HL-60/S4 treated with retinoic acid at 250 ng/mL for 4 days and 3 days (cell line): ENCODE measurements at regions not wholly inside any gene's neighbourhood (a gene's known extent, or its start where the extent isn't known, plus 50 kb on each side); places are given as distances from the start of the nearest gene placed in this dataset.

Experiments
- in situ Hi-C: fragments of 300-500 bp; cut with MboI; formaldehyde crosslinking; loops from 2 replicates; pipeline ENCODE4 v1.7.0; 2022; ENCODE audit warnings: low sequenced_read_pairs

DNA sequence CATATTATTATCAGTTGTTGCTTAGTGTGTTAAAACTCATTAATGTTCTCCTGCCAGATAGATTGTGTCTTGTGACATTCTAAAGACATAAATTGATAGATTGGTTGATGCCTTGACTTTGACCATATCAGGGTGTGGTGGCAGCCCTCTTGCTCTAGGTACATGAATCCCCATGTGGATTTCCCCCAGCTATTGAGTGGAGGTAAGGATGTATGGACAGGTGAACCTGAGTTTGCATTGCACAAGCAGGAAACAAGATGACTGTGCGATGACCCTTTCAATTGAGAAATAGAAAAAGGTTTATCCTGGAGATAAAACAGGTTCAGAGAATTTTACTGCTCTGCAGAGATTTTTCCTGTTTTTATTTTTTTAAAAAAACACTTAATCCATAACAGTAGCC is 619.2 kb downstream of the SPRY1 start:
- in situ Hi-C loops: no loop called here

DNA sequence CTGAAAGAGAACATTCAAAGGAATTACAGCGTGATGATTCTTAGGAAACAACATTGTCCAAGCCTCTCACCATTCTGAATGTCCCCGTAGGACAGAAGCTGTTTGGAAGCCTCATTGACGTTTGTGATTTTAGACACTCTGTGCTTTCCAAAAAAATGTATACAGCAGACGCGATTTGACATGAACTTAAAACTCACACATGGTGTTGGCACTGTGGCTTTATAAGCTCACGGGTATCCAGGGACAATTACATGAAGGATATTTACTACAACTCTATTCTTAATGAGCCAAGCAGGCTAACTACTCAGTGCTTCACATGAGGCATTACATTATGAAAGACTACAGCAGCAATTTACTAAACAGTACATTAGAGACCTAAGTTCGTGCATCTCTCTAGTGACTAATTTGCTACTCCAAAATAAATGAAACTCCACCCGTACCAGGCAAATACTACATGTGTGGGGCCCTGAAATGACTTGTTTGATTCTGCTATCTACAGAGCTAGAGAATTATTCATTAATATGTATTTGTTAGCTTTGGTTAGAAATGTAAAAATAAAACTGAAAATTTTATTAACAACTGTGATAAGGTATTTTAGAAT is 620.7 kb downstream of the SPRY1 start:
- in situ Hi-C loops: no loop called here

DNA sequence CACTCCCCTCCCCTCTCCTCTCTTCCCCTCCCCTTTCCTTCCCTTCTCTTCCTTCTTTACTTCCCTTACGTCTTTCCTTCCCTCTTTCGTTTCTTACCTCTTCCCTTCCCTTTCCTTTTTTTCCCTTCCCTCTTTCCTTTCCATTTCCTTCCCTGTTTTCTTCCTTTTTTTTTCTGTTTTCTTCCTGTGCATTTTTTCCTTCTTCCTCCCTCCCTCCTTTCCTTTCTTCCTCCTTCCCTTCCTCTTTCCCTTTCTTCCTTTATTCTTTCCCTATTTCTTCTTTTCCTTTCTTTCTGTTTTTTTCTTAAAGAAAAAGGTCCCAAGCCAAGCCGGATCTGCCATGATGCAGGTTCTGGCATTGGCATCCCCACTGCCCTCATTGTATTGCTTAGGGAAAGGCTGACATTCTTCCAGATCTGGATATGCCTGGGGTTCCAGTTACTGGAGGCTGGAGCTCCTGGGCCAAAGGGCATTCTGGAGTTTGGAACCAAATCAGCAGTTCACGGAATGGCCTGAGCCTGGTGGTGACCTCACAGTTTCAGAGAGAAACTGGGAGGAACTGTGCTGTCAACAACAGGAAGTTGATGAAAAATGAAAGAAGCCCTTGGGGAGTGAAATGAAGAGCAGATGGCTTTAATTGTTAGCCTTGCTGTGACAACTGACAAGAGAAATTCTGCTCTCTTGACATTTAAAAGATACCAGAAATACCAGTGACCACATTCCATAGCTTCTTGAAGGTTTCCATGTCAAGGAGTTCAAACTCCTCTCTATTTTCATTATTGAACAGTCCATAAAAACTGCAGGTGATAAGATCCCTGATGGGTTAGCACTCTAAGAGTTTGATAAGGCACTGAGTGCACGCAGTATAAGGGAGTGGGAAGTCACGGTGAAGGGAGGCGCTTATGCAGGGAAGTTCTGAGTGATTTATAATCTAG is 622.1 kb downstream of the SPRY1 start:
- in situ Hi-C loops: no loop called here

DNA sequence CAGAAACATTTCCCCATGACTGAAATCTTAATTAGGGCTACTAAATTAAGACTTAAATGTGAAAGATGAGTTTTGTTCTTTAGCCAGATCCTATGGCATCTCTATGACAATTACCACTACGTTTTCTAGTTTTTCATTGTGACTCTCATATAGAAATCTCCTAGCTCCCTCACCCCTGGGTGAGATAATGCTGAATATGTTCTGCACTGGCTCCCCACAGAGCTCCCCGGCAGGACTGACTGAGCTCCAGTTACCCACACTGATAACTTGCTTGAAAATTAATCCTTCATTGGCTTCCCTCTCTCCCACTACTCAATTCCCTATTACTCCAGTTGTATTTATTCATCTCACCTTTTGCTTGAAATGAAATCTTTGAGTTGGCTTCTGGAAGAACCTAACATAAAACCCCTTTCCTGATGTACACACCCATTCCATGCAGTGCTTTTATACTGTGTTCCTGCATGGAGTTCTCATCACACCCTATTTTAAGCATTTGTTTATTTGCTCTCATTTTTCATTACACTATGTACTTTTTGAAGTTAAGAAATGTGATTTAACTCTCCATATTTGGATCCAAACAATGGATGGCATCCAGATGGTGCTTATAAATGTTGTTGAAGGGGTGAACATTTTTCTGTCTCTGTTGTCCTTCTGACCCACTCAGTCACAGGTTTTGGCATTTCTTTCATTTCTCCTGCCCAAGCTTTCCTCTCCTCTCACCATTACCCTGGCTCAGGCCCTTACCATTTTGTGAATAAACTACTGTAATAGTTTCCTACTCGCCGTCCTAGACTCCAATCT is 623.4 kb downstream of the SPRY1 start:
- in situ Hi-C loops: no loop called here

DNA sequence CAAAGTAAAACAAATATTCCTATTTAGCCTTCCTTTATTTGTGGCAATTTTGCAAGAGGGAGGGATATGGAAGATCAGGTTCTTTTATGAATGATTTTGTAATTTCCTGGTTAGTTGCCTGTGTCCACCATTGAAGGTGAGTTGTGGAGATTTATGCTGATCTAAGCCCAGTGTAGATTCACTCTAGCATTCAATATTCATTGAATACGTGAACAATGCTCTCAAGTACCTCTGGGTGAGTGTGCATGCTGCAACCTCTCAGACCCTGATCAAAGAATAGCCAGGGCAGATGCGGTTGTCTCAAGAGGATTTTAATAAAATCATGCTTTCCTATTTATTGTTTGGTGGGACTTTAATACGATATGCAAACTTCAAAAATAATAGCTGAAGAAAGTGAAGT is 628.4 kb downstream of the SPRY1 start:
- in situ Hi-C loops: no loop called here

DNA sequence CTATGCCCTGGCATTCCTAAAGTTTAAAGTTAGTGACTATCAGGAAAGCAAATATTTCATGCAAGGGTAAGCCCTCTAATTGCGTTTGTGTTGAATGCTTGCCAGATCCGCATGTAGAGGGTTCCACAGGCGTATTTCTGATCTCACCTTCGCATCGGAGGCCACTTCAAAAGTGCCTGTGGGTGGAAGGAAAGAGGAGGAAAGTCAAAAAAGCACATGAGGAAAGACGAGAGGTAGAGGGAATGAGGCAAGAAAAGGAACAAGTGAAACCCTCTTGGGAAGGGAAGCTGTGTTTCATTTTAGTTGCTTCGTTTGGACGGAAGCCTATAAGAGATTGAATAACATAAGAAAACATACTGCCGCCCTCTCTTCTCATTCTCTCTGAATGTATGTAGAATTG is 628.8 kb downstream of the SPRY1 start:
- in situ Hi-C loops: no loop called here

DNA sequence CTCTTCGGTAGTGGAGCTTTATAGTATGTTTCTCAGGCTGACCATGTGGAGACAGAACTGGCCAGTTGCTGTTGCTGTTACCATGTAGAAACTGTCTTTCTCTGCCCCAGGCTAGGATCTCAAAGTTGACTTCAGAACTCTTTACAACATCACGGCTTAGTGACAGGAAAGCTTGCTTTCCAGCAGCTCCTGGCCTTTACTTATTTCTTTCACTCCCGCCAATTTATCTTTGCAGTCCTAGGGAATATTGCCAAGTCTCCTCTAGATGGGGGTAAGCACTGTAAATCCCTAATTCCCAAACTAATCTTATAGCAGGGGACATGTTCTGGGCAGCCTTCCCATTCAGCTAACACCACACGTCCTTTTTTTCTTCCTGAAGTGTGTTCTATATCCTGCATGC is 631.6 kb downstream of the SPRY1 start:
- in situ Hi-C loops: no loop called here

DNA sequence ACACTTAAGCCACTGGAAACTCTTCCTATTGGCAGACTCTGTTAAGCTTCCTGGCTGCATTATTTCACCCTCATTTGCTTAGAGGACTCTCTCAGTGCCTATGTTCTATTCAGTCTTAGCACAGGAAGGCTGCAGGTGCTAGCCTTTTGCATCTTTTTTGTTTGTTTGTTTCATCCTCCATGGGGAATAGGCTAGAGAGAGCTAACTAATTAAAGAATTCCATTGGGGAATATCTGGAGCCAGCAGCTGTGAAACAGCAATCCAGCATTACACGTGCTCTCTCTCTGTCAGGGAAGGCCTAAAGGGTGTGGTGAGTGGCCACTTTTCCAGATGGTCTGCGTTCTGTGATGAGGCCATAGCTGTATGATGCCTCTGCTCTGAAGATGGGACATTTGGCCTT is 633.6 kb downstream of the SPRY1 start:
- in situ Hi-C loops: no loop called here

DNA sequence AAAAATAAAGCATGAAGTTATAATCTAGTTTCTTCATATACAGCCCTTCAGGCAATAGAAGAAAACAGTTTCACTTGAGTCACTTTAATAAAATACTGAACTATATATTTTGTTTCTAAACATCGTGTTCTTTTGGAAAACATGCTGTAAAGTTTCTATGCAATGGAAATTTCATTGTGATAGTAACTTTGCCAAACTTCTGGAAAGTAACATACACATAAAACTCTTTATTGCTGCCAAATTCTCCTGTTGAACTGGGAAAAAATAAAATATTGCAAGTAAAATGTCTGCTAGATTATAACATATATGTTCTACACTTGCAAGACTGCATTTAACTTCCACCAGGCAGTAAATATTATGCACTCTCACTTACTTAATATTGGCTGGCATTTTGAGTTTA is 635.4 kb downstream of the SPRY1 start:
- in situ Hi-C loops: no loop called here

DNA sequence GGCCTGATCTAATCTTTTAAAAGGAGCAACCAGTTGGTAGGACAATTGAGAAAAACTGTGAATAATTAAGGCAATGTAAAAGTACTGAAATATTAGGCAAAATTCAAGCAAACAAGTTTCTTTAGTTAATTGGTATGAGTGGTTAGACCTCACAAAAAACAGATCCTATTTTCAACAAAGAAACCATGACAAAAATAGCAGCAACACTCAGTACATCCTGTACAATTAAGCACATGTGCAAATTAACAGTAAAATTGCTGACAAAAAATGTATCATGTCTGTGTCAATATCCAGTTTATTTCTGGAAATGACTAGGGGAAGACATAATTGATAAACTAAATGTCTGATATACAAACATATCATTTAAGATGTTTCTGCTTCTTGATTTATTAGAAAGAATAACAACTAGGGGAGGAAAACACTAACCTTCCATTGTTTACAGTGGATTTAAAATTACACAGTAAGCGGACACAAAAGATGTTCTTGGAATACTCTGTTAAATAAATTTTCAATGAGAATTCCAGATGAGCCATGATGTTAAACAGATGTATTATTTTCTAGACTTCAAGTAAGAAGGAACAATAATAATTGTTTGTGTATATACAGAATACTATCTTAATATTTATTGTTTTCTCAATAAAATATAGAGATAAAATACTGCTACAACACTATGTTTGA is 638.9 kb downstream of the SPRY1 start:
- in situ Hi-C loops: no loop called here

DNA sequence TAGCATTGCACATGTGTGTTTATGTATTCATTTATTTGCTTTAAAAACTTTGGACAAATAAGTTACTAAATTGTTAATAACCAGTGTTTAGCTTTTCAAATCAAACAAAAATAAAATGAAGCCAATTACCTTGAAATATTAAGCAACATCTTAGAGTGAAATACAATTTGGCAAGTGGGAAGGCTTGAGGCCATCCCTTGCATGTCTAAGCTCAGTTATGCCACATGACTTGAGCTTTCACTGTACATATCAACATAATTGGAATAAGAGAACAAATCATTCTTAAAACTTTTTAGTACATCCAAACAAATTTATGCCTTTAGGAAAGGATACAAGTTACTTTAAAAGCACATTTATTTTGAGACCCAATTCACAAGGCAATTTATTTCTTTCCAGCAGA is 640.6 kb downstream of the SPRY1 start:
- in situ Hi-C loops: no loop called here

DNA sequence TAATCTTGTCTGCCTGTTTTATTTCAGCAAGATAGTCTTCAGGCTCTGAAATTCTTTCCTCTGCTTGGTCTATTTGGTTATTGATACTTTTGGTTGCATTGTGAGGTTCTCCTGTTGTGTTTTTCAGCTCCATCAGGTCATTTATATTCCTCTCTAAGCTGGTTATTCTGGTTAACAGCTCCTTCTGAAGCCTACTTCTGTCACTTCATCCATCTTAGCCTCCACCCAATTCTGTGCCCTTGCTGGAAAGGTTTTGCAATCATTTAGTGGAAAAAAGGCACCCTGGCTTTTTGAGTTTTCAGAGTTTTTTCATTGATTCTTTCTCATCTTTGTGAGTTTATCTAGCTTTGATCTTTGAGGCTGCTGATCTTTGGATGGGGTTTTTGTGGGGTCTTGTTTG is 647.7 kb downstream of the SPRY1 start:
- in situ Hi-C loops: no loop called here

DNA sequence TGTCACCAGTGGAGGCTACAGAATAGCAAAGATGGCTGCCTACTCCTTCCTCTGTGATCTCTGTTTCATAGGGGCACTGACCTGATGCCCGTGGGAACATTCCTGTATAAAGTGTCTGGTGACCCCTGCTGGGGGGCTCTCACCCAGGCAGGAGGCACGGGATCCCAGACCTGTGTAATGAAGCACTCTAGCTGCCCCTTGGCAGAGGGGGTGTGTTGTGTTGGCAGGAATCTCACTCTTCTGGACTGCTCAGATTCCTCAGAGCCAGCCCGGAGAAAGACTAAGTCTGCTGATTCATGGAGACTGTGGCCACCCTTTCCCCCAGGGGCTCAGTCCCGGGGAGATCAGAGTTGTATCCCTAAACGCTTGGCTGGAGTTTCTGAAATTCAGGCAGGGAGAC is 648.3 kb downstream of the SPRY1 start:
- in situ Hi-C loops: no loop called here

DNA sequence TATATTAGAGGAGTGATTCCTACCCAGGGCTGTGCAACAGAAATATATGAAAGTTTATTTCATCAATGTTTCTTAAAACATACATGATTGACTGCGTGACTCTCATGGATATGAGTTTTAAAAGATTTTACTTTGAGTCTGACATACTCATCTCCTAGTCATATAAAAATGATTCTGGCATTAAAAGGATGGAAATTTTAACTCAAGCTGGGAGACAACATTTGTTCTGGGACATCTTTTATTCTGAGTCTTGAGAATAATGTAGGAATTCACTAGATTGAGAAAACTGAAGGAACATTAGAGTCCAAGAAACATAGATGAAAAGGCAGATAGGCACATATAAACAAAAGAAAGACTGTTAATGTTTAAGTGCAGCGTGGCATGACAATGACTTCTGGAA is 649.6 kb downstream of the SPRY1 start:
- in situ Hi-C loops: no loop called here

DNA sequence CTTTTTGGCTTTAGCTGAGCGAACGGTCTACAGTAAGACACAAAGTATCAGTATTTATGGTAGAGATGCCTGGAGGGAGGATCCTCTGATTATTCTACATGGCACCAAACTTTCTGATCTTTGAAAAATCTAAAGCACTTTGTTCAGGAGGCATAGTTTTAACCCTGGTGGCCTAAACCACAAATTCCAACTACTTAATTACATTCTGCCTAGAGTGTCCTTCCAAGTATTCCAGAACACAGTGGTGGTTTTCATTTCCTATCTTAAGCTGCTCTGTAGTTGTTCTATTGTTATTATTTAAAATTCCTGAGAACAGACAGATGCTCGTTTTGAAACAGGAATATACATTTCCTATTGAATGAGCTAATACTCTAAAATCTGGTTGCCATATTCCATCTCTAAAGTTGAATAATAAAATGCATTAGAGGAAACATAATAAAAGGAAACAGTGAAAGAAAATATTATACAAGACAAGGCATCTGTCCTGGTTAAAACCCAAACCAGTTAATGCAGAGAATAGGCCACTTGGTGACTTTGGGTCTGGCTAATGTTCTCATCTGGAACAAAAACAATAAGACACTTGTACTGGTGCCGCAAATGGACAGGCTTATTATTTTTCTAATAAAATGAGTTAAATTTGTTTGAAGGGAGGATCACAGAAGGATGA is 657.4 kb downstream of the SPRY1 start:
- in situ Hi-C loops: no loop called here

DNA sequence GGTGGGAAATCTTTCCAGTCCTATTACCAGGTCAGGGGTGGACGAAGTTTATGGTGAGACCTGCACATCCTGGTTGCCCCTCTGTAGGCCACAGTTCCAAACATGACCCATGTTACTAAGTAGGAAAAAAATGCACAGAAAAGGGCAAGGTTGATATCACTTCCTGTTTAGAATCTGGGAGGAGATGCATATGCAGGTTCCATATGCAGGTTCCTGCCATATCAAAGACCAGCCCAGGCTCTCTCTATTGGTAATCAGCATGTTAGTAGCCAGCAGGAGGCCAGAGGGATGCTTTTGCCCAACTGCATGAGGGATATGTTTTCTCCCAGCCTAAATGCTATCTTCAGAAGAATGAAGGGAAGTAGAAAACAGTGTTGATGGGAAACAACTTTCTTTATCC is 657.2 kb downstream of the ANKRD50 start:
- in situ Hi-C loops: no loop called here

DNA sequence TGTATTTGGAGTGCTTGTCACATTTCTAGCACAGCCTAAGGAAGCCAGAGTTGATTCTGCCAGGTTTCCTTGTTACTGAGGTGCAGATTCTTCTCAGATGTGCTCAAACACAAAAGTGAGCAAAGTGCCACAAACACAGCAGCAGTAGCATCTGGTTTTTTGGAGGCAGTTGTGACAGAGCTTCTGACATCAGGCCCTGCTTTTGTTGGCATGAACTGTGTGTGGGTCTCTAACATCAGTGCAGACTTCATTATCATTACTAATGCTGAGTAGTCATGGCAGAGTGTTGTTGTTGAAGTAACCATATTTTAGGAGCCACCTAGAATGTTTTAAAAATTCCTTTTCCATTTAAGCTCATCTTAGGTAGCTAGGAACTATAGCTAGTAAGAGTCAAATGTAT is 656.6 kb downstream of the ANKRD50 start:
- in situ Hi-C loops: no loop called here

DNA sequence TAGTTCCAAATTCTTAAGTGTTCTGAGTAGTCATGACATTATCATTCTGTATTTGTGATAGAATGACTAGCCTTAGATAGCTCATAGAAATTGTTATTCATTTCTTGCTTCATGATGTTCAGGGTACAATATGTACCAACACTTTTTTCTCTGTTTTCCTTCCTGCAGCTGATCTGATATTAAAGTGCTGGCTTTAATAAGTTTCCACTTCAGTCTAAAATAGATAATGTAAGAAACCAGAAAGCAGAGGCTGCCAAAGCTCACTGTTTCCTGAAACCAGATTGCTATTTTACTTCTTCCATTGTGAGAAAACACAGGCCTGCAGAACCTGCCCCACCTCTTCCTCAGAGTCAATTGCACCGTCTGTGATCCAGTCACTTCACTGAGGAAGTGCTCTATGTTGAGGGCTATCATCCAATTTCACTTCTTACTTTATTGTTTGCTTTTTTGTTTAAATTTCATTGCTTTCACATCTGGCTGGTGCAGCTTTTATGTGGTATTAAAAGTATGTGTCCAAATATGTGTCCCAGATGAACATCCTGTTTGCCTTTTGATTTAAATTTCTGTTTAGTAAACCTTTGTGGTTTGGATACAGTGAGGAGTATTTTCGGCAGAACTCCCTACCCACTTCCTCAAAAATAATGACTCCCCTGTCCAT is 652.1 kb downstream of the ANKRD50 start:
- in situ Hi-C loops: no loop called here

DNA sequence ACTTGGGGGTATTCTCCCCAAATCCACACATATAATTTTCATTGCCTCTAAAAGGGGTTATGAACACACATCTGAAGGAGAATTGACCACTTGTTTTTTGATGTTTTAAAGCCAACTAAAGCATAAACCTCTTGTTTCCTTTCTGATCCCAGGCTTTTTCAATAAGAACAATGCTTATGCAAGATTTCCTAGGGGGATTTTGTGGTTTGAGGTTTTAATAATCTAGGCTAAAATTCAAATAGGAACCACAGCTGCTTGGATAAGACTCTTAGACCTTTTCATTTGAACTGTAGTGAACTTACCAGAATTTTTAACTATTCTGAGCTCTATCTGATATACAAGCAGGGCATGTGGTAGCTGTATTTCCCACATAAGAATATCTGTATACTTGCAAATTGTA is 651.1 kb downstream of the ANKRD50 start:
- in situ Hi-C loops: no loop called here

DNA sequence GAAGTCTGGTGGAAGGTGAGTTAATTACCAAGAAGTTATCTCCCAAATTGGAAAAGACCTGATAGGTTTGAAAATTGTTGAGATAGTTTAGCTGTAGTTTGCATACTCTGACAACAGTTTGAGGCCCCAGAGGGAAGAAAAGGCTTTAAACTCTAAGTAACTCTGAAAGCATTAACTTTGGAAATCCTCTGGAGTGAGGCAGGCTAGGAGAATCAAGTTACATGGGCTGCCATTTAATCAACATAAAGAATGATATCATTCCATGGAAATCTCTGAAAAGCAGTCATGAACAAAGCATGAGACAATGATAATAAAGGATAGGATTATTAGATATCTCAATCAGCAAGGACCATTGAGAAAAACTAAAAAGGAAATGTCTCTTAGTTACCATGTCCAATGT is 647.1 kb downstream of the ANKRD50 start:
- in situ Hi-C loops: no loop called here
